ENCODE measurements at regions not wholly inside any gene's neighbourhood (a gene's known extent, or its start where the extent isn't known, plus 50 kb on each side); places are given as distances from the start of the nearest gene placed in this dataset.
"Not testable (repeated sequence)": the region's sequence is repeated elsewhere in the genome, so short reads cannot be mapped to it uniquely, and the experiment has no call there.

DNA sequence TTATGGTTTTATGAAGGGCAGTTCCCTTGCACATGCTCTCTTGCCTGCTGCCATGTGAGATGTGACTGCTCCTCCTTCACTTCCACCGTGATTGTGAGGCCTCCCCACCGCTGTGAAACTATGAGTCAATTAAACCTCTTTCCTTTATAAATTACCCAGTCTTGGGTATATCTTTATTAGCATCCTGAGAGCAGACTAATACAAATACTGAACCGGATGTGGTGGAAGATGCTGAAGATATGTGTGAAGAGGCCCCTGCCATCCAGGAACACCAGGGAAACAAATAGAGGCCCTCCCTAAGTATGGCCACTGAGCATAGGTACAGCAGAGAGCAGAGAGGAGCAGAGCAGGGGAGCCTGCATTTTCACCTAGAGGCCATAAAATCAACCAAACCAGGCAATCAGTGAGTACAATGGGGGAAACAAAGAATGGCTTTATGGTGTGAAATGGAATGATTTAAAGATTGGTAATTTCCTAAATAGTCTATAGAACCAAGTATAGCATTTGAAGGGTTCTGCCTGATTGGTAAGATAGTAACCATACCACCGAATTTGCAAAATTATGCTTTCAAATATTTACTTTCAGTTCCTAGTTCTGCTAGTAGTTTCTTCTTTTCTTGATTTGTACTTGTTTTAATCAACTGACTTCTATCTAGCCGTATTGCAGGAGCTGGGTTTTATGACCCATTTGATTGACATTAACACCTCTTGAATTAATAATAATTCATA, 421.6 kb downstream of the IRX1 start:
- no peak for DNase-seq (ENCODE audit: low spot score)

GRCh38 chr5:4018007-4018406, 422.4 kb downstream of the IRX1 start:
- no peak for DNase-seq (ENCODE audit: low spot score)

GRCh38 chr5:4019009-4019769, 423.6 kb downstream of the IRX1 start:
- DNase-seq (ENCODE audit: low spot score), result no peak

DNA sequence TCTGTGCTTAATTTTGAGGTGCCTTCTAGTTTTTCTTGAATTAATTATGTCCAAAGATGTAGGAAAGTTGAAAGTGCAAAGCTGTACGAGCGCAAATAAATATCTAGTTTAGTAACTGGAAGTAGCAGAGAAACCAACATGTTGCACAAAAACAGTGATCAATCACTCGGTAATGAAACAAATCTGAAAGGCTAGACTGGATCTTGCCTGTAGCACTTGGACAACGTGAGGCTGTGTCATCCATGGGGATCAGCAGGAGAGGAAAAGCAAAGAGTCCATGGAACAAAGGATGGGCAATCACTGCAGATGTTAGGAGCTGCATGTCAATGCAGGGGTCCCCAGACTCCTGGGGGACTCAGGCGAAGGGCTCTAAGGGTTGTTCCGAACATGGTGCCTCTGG, 424.2 kb downstream of the IRX1 start:
- DNase-seq (ENCODE audit: low spot score), result no peak

GRCh38 chr5:4020400-4020799, 424.8 kb downstream of the IRX1 start:
- no peak for DNase-seq (ENCODE audit: low spot score)

DNA sequence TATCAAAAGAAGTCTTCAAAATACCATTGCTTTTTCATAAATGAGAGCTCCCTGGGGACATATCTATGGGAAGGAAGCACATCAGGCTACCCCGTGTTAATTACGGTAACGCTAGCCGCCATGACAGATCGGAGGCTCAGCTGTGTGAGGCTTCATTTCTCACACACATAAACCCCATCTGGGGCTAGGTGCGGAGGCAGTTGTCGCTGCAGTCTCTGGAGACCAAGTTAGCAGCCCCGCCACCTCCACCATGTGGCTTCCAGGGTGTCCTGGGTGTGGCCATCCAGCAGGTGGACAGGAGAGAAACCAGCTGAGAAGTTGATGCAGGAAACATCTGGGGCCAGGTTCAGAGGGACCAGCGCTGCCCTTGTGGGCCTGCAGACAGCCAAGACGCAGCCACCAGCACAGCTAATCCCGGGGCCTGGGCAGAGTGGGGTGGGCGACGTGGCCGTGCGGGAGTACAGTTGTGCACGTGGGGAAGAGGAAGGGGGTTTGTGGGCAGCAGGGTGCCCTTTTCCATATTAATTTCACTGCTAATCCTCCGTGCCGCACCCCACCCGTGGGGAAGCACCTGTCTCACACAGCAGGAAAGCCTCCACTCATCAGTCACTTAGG, 426.5 kb downstream of the IRX1 start:
- no peak for DNase-seq (ENCODE audit: low spot score)

DNA sequence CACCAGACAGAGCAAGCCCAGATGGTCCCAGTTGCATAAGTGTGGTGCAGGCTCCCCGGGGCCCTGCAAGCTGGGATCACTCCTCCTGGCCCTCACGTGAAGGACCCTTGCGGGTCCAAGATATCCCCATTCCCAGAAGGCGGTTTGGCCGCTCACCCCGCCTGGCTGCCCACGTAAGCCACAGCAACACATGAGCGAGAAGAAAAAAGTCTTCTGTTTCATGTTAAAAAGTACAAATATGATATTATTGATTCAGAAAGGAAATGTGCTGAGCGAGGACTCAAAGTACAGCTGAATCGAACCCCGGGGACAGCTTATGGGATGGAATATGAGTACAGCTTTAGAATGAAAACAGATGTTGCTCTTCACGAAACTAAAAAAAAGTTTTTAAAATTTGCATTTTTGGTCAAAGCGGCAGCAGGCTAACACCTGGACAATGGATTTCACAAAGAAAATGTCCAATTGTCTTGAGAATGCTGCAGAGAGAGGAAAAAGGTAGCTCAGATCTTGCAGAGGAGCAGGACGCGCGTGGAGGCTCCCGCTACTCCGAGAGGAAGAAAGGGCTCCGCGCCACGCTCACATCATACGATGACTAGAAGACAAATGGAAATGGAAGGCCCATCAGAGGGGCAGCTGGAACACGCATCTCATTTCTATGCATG, 427.6 kb downstream of the IRX1 start:
- DNase-seq (ENCODE audit: low spot score), result no peak

GRCh38 chr5:4023753-4024335, 428.2 kb downstream of the IRX1 start:
- DNase-seq (ENCODE audit: low spot score), result no peak

- peak; percentile 23 for DNase-seq (ENCODE audit: low spot score)
Measured at GRCh38 chr5:4027088-4027734, 431.6 kb downstream of the IRX1 start.

DNA sequence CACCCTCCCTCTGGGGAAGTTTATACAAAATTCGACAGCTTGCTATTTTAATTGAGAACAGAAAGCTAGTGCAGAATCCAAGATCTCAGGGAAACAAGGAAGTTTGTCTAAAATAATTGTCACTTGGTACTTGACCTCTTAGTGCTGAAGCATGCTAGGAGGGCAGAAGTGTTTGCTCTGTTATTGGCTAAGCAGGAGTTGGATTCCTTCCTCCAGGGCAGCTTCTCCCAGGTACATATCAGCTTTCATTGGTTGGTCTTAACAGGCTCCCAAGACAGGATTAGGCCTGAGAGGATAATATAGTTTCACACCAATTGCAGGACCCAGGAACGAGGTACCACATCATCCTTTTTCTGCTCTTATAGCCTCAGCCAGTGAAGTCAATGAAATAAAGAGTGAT, 432.8 kb downstream of the IRX1 start:
- DNase-seq (ENCODE audit: low spot score), result no peak

DNA sequence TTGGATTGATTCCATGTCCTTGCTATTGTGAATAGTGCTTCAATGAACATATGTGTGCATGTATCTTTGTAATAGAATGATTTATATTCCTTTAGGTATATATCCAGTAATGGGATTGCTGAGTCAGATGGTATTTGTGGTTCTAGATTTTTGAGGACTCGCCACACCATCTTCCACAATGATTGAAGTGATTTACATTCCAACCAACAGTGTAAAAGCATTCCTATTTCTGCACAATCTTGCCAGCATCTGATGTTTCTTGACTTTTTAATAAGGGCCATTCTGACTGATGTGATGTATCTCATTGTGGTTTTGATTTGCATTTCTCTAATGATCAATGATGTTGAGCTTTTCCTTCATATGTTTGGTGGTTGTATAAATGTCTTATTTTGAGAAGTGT, 437.9 kb downstream of the IRX1 start:
- DNase-seq (ENCODE audit: low spot score), result not testable (repeated sequence)

DNA sequence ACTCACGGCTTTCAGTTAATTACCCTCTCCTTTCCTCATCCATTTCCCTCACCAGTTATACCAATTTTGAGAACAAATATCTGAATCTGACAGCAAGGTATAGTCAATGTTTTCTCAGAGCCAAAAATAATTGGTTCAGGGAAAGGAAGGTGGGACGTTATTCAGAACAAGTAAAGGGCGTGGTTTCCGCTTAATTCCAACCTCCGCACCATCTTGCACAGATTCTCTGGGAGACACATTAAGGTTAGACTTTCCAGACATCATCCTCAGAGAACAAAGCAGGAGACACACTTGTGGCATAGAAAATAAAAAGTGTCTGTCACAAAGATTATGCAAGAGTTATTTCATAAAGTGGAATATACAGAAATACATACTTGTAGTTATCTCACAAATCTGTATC, 441.2 kb downstream of the IRX1 start:
- DNase-seq (ENCODE audit: low spot score), result no peak

DNA sequence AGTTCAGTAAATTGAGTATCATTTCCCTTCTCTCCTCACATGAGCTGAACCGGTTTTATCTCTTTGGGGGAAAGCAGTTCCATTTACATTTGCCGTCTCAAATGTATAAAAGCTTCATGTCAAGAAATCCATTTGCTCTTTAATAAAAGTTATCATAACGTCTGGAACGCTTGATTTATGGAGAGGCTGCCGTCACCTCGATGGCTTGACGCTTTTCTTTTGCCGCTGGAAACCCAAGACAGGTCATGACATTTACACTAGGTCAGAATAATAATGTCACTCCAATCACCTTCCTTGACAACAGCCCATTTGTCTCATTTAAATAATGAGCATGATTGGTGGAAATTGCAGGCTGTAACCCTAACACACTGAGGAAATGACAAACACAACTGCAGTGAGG, 443.4 kb downstream of the IRX1 start:
- DNase-seq (ENCODE audit: low spot score), result no peak

GRCh38 chr5:4042311-4042710, 446.7 kb downstream of the IRX1 start:
- DNase-seq (ENCODE audit: low spot score), result no peak

- no peak for DNase-seq (ENCODE audit: low spot score)
Measured at GRCh38 chr5:4043135-4043534, 447.5 kb downstream of the IRX1 start.

DNA sequence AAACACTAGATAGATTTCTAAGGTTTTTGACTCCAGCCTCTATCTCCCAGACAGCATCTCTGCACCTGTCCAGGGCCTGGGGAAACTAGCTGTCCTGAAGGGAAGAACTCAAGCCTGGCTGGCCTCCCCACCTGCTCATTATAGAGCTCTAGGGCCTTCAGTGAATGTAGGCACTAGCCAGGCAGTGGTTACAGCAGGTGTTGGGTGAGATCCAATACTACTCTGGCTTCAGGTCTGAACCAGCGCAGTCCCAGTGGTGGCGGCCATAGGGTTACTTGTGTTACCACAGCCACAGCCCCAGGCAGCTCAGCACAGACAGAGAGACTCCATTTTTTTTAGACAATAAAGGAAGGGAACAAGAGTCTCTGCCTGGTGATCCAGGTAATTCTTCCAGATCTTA, 449.2 kb downstream of the IRX1 start:
- no peak for DNase-seq (ENCODE audit: low spot score)

GRCh38 chr5:4048398-4048797, 452.8 kb downstream of the IRX1 start:
- DNase-seq (ENCODE audit: low spot score), result no peak

DNA sequence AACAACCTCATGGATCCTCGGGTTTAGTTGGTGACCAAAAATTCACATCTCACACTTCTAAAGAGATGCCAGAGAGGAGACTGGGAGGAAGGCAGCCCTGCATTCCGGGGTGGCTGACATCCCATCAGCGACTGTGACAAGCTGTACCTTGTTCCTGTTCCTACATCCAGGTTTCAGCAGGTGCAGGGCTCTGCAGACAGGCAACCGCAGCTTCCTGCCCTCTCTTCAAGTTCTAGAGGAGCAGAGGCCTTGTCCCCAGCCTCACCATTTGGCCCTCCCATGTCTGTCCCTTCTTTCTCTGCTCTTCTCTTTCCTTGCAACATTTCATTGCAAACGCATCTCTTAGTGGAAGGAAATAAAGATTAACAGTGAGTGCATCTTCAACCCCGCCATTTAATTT, 454.6 kb downstream of the IRX1 start:
- DNase-seq (ENCODE audit: low spot score), result no peak

DNA sequence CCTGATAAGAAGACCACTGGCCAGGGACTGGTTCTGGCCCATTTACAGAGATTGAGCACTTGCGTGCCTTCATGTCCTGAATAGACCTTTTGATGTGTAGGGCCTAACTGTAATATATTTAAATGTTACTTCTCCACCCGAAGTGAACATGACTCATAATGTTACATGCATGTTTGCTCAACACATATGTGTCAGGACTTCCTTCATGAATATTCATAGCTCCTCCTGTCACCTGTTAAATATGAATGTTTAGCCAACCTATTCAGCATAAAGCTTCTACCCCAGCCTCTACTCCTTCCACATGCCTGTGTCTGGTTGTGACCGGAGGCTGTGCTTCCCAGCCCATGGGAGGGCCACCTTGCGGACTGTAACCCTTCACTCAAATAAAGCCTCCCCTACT, 457.5 kb downstream of the IRX1 start:
- DNase-seq (ENCODE audit: low spot score), result no peak

GRCh38 chr5:4054092-4054491, 458.5 kb downstream of the IRX1 start:
- no peak for DNase-seq (ENCODE audit: low spot score)

DNA sequence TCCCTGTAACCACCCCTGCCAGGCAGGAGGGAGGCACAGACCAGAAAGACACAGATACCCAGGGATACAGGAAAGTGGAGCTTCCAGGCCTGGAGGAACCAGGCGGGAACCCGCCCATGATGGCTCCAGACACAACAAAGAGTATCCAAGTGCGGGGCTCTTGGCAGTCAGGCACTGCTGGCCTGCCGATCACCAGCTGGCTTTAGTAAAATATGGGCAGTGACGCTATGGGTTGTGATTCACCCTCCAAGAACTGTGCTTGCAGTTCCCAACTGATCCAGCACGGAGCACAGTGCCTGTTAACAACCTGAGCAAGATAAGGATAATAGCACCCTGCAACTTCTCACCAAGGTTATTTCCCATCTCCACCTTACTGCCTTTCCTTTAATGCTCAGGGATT, 463.3 kb downstream of the IRX1 start:
- peak; percentile 59 for DNase-seq (ENCODE audit: low spot score)

Measured in H4 (cell line).